SH-SY5Y (cell line): ENCODE measurements at regions not wholly inside any gene's neighbourhood (a gene's known extent, or its start where the extent isn't known, plus 50 kb on each side); places are given as distances from the start of the nearest gene placed in this dataset.

ENCODE experiments used
- GATA2 ChIP-seq: IDR thresholded peaks from 2 replicates; pipeline ENCODE4 v1.6.1; 2011; ENCODE audit warnings: mild to moderate bottlenecking, low read depth, low read length
- GATA3 ChIP-seq: IDR thresholded peaks from 2 replicates; pipeline ENCODE4 v1.6.1; 2011; ENCODE audit warnings: low read depth, mild to moderate bottlenecking, low read length, moderate library complexity

GRCh38 chr3:34374521-34374920 is 576.1 kb downstream of the PDCD6IP start:
- no peak for TF ChIP-seq GATA2
- no peak for TF ChIP-seq GATA3
